ENCODE measurements at regions not wholly inside any gene's neighbourhood (a gene's known extent, or its start where the extent isn't known, plus 50 kb on each side); places are given as distances from the start of the nearest gene placed in this dataset.

DNA sequence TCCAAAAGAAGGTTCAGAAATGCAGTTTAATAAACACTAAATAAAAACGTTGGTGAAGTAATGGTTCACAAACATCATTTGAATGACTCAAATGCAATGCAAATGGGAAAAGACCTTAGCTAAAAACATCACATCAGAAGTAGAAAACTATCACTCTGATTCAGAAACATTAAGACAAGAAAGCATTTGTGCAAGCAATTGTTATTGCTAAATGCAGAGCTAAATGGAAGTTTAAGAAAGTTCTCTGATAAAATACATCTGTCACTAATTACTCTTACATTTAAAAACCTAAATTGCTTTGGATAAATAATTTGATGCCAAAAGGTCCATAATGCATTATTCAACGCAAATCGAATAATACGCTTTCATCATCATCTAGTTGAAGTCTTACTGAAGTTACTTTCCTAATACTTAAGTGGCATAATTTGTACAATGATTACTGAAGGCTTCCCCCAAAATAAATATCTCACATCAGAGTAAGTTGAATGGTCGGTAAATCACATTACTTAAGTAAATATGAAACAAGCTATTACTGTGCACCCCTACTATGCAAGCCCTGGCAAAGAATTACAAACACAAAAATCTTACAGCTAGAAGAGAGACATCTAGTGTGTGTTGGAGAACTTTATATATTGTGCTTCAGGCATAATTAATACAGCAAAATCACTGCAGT, 105.7 kb upstream of the KCTD1 start:
- Histone ChIP-seq H3K4me1 (no peaks in the 10 kb centered on the region), H3K27me3 (no peaks in the 10 kb centered on the region), H3K4me3 (no peak overlapping the region), H3K36me3 (no peaks in the 10 kb centered on the region), H3K27ac (peak overlapping the region in 1 of 2 donors; percentile 94), H3K9me3 (no peaks in the 10 kb centered on the region)
- TF ChIP-seq, protein P1, sequence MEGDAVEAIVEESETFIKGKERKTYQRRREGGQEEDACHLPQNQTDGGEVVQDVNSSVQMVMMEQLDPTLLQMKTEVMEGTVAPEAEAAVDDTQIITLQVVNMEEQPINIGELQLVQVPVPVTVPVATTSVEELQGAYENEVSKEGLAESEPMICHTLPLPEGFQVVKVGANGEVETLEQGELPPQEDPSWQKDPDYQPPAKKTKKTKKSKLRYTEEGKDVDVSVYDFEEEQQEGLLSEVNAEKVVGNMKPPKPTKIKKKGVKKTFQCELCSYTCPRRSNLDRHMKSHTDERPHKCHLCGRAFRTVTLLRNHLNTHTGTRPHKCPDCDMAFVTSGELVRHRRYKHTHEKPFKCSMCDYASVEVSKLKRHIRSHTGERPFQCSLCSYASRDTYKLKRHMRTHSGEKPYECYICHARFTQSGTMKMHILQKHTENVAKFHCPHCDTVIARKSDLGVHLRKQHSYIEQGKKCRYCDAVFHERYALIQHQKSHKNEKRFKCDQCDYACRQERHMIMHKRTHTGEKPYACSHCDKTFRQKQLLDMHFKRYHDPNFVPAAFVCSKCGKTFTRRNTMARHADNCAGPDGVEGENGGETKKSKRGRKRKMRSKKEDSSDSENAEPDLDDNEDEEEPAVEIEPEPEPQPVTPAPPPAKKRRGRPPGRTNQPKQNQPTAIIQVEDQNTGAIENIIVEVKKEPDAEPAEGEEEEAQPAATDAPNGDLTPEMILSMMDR (IDR thresholded peaks at IDR 0.05): no peak
- TF ChIP-seq POLR2A (IDR thresholded peaks at IDR 0.05): no peak
- no peak for TF ChIP-seq POLR2AphosphoS5 (IDR thresholded peaks at IDR 0.05)
- DNase-seq (ENCODE audit: low spot score in 2 of 2): no peak
- intact Hi-C loops (cut with DNase I; ENCODE audit: low total_unique reads): loop anchor here (10.0 kb wide), 1 partner anchor 581 kb away; no protein-coding TSS in a partner anchor

DNA sequence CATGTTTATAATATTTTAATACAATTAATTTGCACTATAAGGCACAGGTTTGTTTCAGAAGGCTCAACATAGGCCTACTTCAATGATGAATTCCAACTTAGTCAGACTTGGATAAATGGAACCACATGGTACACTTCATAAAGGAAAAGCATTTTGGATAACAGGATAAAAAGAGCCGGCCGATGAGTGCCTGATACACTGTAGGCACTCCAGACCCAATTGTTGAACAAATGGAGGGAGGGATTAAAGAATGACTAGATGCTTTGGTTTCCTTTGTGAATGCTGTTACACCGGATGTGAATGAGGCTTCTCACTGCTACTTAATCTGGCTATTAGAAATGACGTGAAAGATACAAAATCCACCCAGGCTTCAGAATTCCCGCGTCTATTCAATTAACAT, 104.1 kb upstream of the KCTD1 start:
- intact Hi-C loops (cut with DNase I; ENCODE audit: low total_unique reads): loop anchor here (10.0 kb wide), 1 partner anchor 582 kb away; no protein-coding TSS in a partner anchor
- Histone ChIP-seq H3K27ac (no peak overlapping the region), H3K4me3 (no peak overlapping the region), H3K36me3 (no peaks in the 10 kb centered on the region), H3K27me3 (no peaks in the 10 kb centered on the region), H3K4me1 (no peaks in the 10 kb centered on the region), H3K9me3 (no peaks in the 10 kb centered on the region)
- DNase-seq (ENCODE audit: low spot score in 2 of 2): no peak
- TF ChIP-seq POLR2A (IDR thresholded peaks at IDR 0.05) (no peak), POLR2AphosphoS5 (IDR thresholded peaks at IDR 0.05) (no peak)
- TF ChIP-seq, protein P1 (IDR thresholded peaks at IDR 0.05): no peak

DNA sequence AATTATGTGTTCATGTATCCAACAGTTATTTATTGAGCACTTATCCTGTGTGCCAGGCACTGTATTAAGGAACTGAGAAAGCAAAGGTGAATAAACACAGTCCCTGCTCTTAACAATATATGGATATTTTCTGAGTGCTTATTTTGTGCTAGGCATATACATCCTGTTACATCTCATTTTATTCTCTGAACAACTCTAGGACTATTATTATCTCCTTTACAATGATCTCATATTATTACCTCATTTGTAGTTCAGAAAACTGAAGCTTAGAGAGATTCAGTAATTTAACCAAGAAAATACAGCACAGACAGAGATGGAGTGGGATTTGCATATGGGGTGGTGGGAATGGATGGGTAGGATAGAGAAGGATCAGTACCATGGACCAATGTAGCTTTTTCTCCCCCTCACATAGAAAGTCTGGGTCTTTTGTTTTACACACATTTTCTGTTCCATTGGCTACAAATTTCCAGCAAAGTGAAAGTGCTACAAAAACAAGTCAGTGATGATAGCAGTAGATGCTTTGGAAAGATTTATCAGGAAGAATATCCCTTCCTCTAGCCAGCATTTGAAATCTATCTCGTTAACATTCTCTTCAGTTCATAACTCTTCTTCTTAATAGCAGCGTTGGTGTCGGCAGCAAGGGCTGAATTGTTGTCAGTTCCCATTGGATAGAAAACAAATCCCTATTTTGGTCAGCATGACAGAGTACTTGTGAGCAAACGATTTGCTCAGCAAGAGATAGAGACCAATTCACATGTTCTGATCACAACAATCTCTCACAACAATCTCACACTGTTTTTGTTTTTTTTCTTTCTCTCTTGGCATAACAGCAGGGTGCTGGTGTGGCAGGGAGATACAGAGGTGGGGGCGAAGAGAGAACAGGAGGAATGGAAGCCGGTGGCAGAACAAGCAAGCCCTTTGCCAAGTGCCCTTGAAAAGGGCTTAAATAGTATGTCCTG, 102.2 kb upstream of the KCTD1 start:
- H3K36me3 ChIP-seq: no peaks in the 10 kb centered on the region
- no peak overlapping the region for H3K4me3 ChIP-seq
- H3K9me3 ChIP-seq: no peaks in the 10 kb centered on the region
- H3K27ac ChIP-seq: peak overlapping the region in 1 of 2 donors; percentile 32
- intact Hi-C loops (cut with DNase I; ENCODE audit: low total_unique reads): loop anchor here (10.0 kb wide), 1 partner anchor 584 kb away; no protein-coding TSS in a partner anchor
- TF ChIP-seq POLR2A (IDR thresholded peaks at IDR 0.05) (no peak), POLR2AphosphoS5 (IDR thresholded peaks at IDR 0.05) (no peak)
- TF ChIP-seq, protein P1 (IDR thresholded peaks at IDR 0.05): no peak
- no peak for DNase-seq (ENCODE audit: low spot score in 2 of 2)
- H3K27me3 ChIP-seq: no peaks in the 10 kb centered on the region
- H3K4me1 ChIP-seq: no peaks in the 10 kb centered on the region

DNA sequence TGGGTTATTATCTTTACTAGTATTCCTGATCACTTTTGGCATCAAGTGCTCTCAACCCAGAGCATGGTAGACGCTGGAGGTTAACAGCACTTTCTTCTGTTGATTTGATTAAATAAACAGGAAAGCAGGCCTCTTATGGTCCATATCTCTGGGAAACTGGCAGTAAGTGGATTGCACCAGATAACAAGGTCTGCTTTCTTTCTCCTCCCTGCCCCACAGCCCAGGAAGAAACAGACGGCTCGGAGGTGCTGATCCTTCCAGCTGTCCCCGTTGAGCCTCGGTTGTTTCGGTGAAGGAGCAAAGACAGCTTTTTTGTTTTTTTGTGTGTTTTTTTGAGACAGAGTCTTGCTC, 100.8 kb upstream of the KCTD1 start:
- Histone ChIP-seq H3K9me3 (no peaks in the 10 kb centered on the region), H3K27me3 (no peaks in the 10 kb centered on the region), H3K4me1 (no peaks in the 10 kb centered on the region), H3K4me3 (no peak overlapping the region), H3K27ac (no peak overlapping the region), H3K36me3 (no peaks in the 10 kb centered on the region)
- TF ChIP-seq, protein P1 (IDR thresholded peaks at IDR 0.05): no peak
- TF ChIP-seq POLR2AphosphoS5 (IDR thresholded peaks at IDR 0.05): no peak
- no peak for TF ChIP-seq POLR2A (IDR thresholded peaks at IDR 0.05)
- DNase-seq (ENCODE audit: low spot score in 2 of 2): no peak
- intact Hi-C loops (cut with DNase I; ENCODE audit: low total_unique reads): no loop called here

All from breast epithelium (tissue), 4 donors.